OCI-LY1 (cell line): ENCODE measurements at regions not wholly inside any gene's neighbourhood (a gene's known extent, or its start where the extent isn't known, plus 50 kb on each side); places are given as distances from the start of the nearest gene placed in this dataset.

Experiments used
- H2AFZ ChIP-seq: fragments of 200-600 bp; sonication (generic), shearing (Covaris generic); 2 replicates; pipeline ENCODE4 v1.6.0; 2014; ENCODE audit warnings: antibody characterized with exemption, mild to moderate bottlenecking, low read length
- H3F3A ChIP-seq: fragments of 200-600 bp; sonication (generic), shearing (Covaris generic); 2 replicates; pipeline ENCODE4 v1.6.0; 2014; ENCODE audit warnings: mild to moderate bottlenecking, antibody characterized with exemption, low read length, moderate library complexity; ENCODE audit not compliant: insufficient read depth
- H3K27ac ChIP-seq: fragments of 200-600 bp; sonication (generic); 2 replicates; pipeline ENCODE4 v1.5.1; 2014; ENCODE audit warnings: low read length, mixed run types, mild to moderate bottlenecking, low read depth; ENCODE audit not compliant: poor library complexity, severe bottlenecking
- H3K27me3 ChIP-seq: fragments of 200-600 bp; sonication (generic); 2 replicates; pipeline ENCODE4 v1.6.0; 2014; ENCODE audit warnings: antibody characterized with exemption, mild to moderate bottlenecking, low read length, moderate library complexity; ENCODE audit not compliant: insufficient read depth
- H3K36me3 ChIP-seq: fragments of 200-600 bp; sonication (generic); 2 replicates; pipeline ENCODE4 v1.6.1; 2014; ENCODE audit warnings: mild to moderate bottlenecking, antibody characterized with exemption, low read length, moderate library complexity, mixed read lengths; ENCODE audit not compliant: insufficient read depth
- H3K4me1 ChIP-seq: fragments of 200-600 bp; sonication (generic); 2 replicates; pipeline ENCODE4 v1.5.1; 2014; ENCODE audit warnings: mild to moderate bottlenecking, low read length, moderate library complexity; ENCODE audit not compliant: insufficient read depth, severe bottlenecking
- H3K4me2 ChIP-seq: fragments of 200-600 bp; sonication (generic), shearing (Covaris generic); 2 replicates; pipeline ENCODE4 v1.6.1; 2014; ENCODE audit warnings: low read length
- H3K4me3 ChIP-seq: fragments of 200-600 bp; sonication (generic); 2 replicates; pipeline ENCODE4 v1.5.1; 2014; ENCODE audit warnings: low read length, low read depth, mild to moderate bottlenecking, mixed read lengths; ENCODE audit not compliant: poor library complexity, severe bottlenecking
- H3K79me2 ChIP-seq: fragments of 200-600 bp; shearing (Covaris generic); 2 replicates; pipeline ENCODE4 v1.6.1; 2016; ENCODE audit warnings: mixed run types, low read length, mixed read lengths; ENCODE audit not compliant: insufficient read depth
- H3K9ac ChIP-seq: fragments of 200-600 bp; sonication (generic), shearing (Covaris generic); 2 replicates; pipeline ENCODE4 v1.6.1; 2014; ENCODE audit warnings: mild to moderate bottlenecking, low read length, mixed read lengths
- H3K9me2 ChIP-seq: fragments of 200-600 bp; sonication (generic), shearing (Covaris generic); 2 replicates; pipeline ENCODE4 v1.6.1; 2014; ENCODE audit warnings: low read depth, mild to moderate bottlenecking, low read length, mixed read lengths
- H3K9me3 ChIP-seq: fragments of 200-600 bp; shearing (Covaris generic); 2 replicates; pipeline ENCODE4 v1.6.1; 2014; ENCODE audit warnings: low read length, mixed read lengths
- H4K20me1 ChIP-seq: fragments of 200-600 bp; sonication (generic), shearing (Covaris generic); 2 replicates; pipeline ENCODE4 v1.6.0; 2016; ENCODE audit warnings: mild to moderate bottlenecking, low read length; ENCODE audit not compliant: insufficient read depth
- EZH2 ChIP-seq: fragments of 200-600 bp; sonication (generic), shearing (Covaris generic); IDR thresholded peaks from 2 replicates; pipeline ENCODE4 v1.8.0; 2017; ENCODE audit warnings: borderline replicate concordance, mixed run types, mild to moderate bottlenecking, antibody characterized with exemption, low read length, moderate library complexity, mixed read lengths
- TF ChIP-seq, protein P1 (sequence below): fragments of 200-600 bp; sonication (generic), shearing (Covaris generic); IDR thresholded peaks from 2 replicates; pipeline ENCODE4 v1.5.1; 2017; ENCODE audit warnings: mild to moderate bottlenecking, antibody characterized with exemption, low read length, moderate library complexity, mixed read lengths

DNA sequence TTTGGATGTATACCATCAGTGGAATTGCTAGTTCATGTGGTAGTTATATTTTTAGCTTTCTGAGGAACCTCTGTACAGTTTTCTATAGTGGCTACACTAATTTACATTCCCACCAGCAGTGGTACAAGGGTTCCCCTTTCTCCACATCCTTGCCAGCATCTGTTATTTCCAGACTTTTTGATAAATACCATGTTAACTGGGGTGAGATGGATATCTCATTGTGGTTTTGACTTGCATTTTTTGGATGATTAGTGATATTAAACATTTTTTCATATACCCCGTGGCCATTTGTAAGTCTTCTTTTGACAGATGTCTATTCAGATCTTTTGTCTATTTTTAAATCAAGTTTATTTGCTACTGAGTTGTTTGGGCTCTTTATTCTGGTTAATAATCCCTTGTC is 455.6 kb upstream of the RARB start:
- no peaks in the 10 kb centered on the region for H3K9me3 ChIP-seq
- no peak for TF ChIP-seq EZH2
- TF ChIP-seq, protein P1, sequence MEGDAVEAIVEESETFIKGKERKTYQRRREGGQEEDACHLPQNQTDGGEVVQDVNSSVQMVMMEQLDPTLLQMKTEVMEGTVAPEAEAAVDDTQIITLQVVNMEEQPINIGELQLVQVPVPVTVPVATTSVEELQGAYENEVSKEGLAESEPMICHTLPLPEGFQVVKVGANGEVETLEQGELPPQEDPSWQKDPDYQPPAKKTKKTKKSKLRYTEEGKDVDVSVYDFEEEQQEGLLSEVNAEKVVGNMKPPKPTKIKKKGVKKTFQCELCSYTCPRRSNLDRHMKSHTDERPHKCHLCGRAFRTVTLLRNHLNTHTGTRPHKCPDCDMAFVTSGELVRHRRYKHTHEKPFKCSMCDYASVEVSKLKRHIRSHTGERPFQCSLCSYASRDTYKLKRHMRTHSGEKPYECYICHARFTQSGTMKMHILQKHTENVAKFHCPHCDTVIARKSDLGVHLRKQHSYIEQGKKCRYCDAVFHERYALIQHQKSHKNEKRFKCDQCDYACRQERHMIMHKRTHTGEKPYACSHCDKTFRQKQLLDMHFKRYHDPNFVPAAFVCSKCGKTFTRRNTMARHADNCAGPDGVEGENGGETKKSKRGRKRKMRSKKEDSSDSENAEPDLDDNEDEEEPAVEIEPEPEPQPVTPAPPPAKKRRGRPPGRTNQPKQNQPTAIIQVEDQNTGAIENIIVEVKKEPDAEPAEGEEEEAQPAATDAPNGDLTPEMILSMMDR, result no peak
- H3K4me1 ChIP-seq, result no peaks in the 10 kb centered on the region
- no peak overlapping the region for H3K4me2 ChIP-seq
- no peaks in the 10 kb centered on the region for H3K36me3 ChIP-seq
- no peaks in the 10 kb centered on the region for H4K20me1 ChIP-seq
- H3F3A ChIP-seq, result no peaks in the 10 kb centered on the region
- no peak overlapping the region for H3K4me3 ChIP-seq
- H3K9ac ChIP-seq, result no peak overlapping the region
- H3K27ac ChIP-seq, result no peak overlapping the region
- H3K9me2 ChIP-seq, result no peaks in the 10 kb centered on the region
- no peaks in the 10 kb centered on the region for H3K27me3 ChIP-seq
- H2AFZ ChIP-seq, result no peak overlapping the region
- no peaks in the 10 kb centered on the region for H3K79me2 ChIP-seq

DNA sequence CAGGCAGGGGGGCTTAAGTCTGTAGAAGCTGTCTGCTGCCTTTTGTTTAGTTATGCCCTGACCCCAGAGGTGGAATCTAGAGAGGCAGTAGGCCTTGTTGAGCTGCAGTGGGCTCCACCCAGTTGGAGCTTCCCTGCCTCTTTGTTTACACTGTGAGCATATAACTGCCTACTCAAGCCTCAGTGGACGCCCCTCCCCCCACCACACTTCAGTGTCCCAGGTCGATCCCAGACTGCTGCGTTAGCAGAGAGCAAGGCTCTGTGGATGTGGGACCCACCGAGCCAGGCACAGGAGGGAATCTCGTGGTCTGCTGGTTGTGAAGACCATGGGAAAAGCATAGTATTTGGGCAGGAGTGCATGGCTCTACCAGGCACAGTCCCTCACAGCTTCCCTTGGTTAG is 446.8 kb upstream of the RARB start:
- Histone ChIP-seq H2AFZ (no peak overlapping the region), H3K36me3 (no peaks in the 10 kb centered on the region), H3K4me1 (no peaks in the 10 kb centered on the region), H3K27me3 (no peaks in the 10 kb centered on the region), H3K4me3 (no peak overlapping the region), H3K27ac (no peak overlapping the region), H3K9me2 (no peaks in the 10 kb centered on the region), H3F3A (no peaks in the 10 kb centered on the region), H4K20me1 (no peaks in the 10 kb centered on the region), H3K4me2 (no peak overlapping the region), H3K79me2 (no peaks in the 10 kb centered on the region), H3K9ac (no peak overlapping the region), H3K9me3 (no peaks in the 10 kb centered on the region)
- TF ChIP-seq, protein P1, result no peak
- no peak for TF ChIP-seq EZH2

DNA sequence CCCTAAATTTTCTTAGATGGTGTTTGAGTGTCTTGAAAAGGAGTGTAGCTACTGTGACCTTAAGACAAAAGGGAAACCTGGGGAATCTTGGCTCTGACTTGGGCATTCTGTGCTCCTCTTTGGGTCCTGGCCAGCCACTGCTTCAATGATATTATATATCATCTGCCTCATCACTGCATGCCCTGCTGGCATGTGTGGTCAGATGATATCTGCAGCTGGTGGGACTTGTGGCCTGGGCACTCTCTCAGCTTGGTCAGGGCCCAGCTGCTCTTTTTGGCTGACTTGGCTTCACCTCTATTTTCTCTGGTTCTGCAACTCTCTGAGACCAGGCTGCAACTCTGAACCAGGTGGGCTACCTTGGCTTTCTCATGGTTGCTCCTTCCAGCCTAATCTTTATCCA is 446.1 kb upstream of the RARB start:
- no peak overlapping the region for H3K4me2 ChIP-seq
- H3K27ac ChIP-seq, result no peak overlapping the region
- no peaks in the 10 kb centered on the region for H3F3A ChIP-seq

More for the DNA sequence above, 446.1 kb upstream of the RARB start:
- Histone ChIP-seq H3K9me3 (no peaks in the 10 kb centered on the region), H3K4me1 (no peaks in the 10 kb centered on the region), H3K27me3 (no peaks in the 10 kb centered on the region), H2AFZ (no peak overlapping the region), H4K20me1 (no peaks in the 10 kb centered on the region), H3K36me3 (no peaks in the 10 kb centered on the region), H3K9me2 (no peaks in the 10 kb centered on the region), H3K79me2 (no peaks in the 10 kb centered on the region), H3K9ac (no peak overlapping the region), H3K4me3 (no peak overlapping the region)
- no peak for TF ChIP-seq EZH2
- TF ChIP-seq, protein P1, result no peak
